CD14-positive monocyte (primary cell): ENCODE measurements at regions not wholly inside any gene's neighbourhood (a gene's known extent, or its start where the extent isn't known, plus 50 kb on each side); places are given as distances from the start of the nearest gene placed in this dataset.

Experiments
- DNase-seq, 3 donors: peaks; one replicate each; pipeline ENCODE4 v3.0.0-alpha.2; 2011 to 2022
- H2AFZ ChIP-seq: 2 replicates; pipeline ENCODE4 v1.6.0; 2012; ENCODE audit warnings: mild to moderate bottlenecking, low read depth, low read length, inconsistent platforms; ENCODE audit not compliant: insufficient read depth, poor library complexity, severe bottlenecking
- H3K27ac ChIP-seq, 2 donors: 1 replicate in 1 of 2; 2 replicates in 1 of 2; pipeline ENCODE4 v1.5.1; 2012 to 2013; ENCODE audit warnings: low read length in 2 of 2, control low read depth in 1 of 2, inconsistent platforms in 1 of 2, low read depth in 1 of 2, mild to moderate bottlenecking in 1 of 2
- H3K27me3 ChIP-seq, 2 donors: one replicate each; pipeline versions ENCODE4 v1.6.0 to v1.6.1; 2011 to 2013; ENCODE audit warnings: low read length in 2 of 2; ENCODE audit not compliant: control insufficient read depth in 2 of 2, insufficient read depth in 2 of 2
- H3K36me3 ChIP-seq, 2 donors: replicated peaks in 1 of 2; 1 replicate in 1 of 2; 2 replicates in 1 of 2; pipeline versions ENCODE4 v1.5.1 to v1.6.1; 2012 to 2013; ENCODE audit warnings: low read length in 2 of 2, control low read depth in 1 of 2, inconsistent platforms in 1 of 2, mild to moderate bottlenecking in 1 of 2; ENCODE audit not compliant: insufficient read depth in 2 of 2, control insufficient read depth in 1 of 2
- H3K4me1 ChIP-seq, 2 donors: 1 replicate in 1 of 2; 2 replicates in 1 of 2; pipeline versions ENCODE4 v1.5.1 to v1.6.1; 2012 to 2013; ENCODE audit warnings: low read length in 2 of 2, control low read depth in 1 of 2, inconsistent platforms in 1 of 2, mild to moderate bottlenecking in 1 of 2, moderate library complexity in 1 of 2; ENCODE audit not compliant: insufficient read depth in 2 of 2, control insufficient read depth in 1 of 2
- H3K4me2 ChIP-seq: replicated peaks from 2 replicates; pipeline ENCODE3; 2012; ENCODE audit warnings: low read length, moderate library complexity, mild to moderate bottlenecking; ENCODE audit not compliant: poor library complexity, severe bottlenecking; ENCODE audit errors: extremely low read depth
- H3K4me3 ChIP-seq, 3 experiments: fragments of 200-600 bp in 1 of 3; sonication (generic) in 1 of 3; replicated peaks in 1 of 3; 1 replicate in 2 of 3; 2 replicates in 1 of 3; pipeline ENCODE4 v1.5.1; 2011 to 2013; ENCODE audit warnings: low read length in 3 of 3, mild to moderate bottlenecking in 3 of 3, control low read depth in 2 of 3, low read depth in 2 of 3, inconsistent platforms in 1 of 3, moderate library complexity in 1 of 3
- H3K79me2 ChIP-seq: 2 replicates; pipeline ENCODE4 v1.6.0; 2012; ENCODE audit warnings: mild to moderate bottlenecking, control low read depth, inconsistent platforms, low read length, moderate library complexity; ENCODE audit not compliant: insufficient read depth
- H3K9ac ChIP-seq: 2 replicates; pipeline ENCODE4 v1.6.0; 2017; ENCODE audit warnings: low read length, mild to moderate bottlenecking; ENCODE audit not compliant: insufficient read depth, poor library complexity, severe bottlenecking
- H3K9me3 ChIP-seq, 2 donors: replicated peaks in 1 of 2; 1 replicate in 1 of 2; 2 replicates in 1 of 2; pipeline versions ENCODE4 v1.5.1 to v1.6.1; 2012 to 2013; ENCODE audit warnings: low read length in 2 of 2, control low read depth in 1 of 2; ENCODE audit not compliant: control insufficient read depth in 1 of 2, insufficient read depth in 1 of 2
- H4K20me1 ChIP-seq: 2 replicates; pipeline ENCODE4 v1.6.0; 2012; ENCODE audit warnings: mild to moderate bottlenecking, low read length, control low read depth, moderate library complexity; ENCODE audit not compliant: insufficient read depth
- H3K27ac Mint-ChIP-seq, 7 donors: one replicate each; pipeline ENCODE4 v1.8.0; 2020; ENCODE audit warnings: mild to moderate bottlenecking in 7 of 7, mixed read lengths in 7 of 7, moderate library complexity in 6 of 7, inconsistent platforms in 2 of 7
- H3K27me3 Mint-ChIP-seq, 3 donors: one replicate each; pipeline ENCODE4 v1.8.0; 2021 to 2022; ENCODE audit warnings: low read depth in 3 of 3, mild to moderate bottlenecking in 3 of 3, mixed read lengths in 3 of 3, moderate library complexity in 3 of 3, inconsistent platforms in 1 of 3
- H3K36me3 Mint-ChIP-seq, 2 donors: one replicate each; pipeline ENCODE4 v1.8.0; 2020; ENCODE audit warnings: mixed read lengths in 2 of 2, inconsistent platforms in 1 of 2, mild to moderate bottlenecking in 1 of 2
- H3K4me1 Mint-ChIP-seq: one replicate; pipeline ENCODE4 v1.8.0; 2020; ENCODE audit warnings: mild to moderate bottlenecking, mixed read lengths
- H3K4me3 Mint-ChIP-seq, 2 donors: one replicate each; pipeline ENCODE4 v1.8.0; 2020; ENCODE audit warnings: mild to moderate bottlenecking in 2 of 2, mixed read lengths in 2 of 2, moderate library complexity in 1 of 2
- H3K9me3 Mint-ChIP-seq, 7 donors: one replicate each; pipeline ENCODE4 v1.8.0; 2020 to 2022; ENCODE audit warnings: mixed read lengths in 7 of 7, mild to moderate bottlenecking in 6 of 7, moderate library complexity in 6 of 7, inconsistent platforms in 2 of 7
- CTCF ChIP-seq: fragments of 200-600 bp; IDR thresholded peaks from one replicate; pipeline ENCODE4 v1.8.0; 2022; ENCODE audit warnings: antibody characterized with exemption, mild to moderate bottlenecking
- WGBS: methylation state at CpG from one replicate; pipeline ENCODE4 v1.1.5; 2013; ENCODE audit warnings: missing lambda C conversion rate; ENCODE audit not compliant: insufficient coverage; 5-methylcytosine and 5-hydroxymethylcytosine counted together
- intact Hi-C, 2 donors: fragments of 100-400 bp; cut with micrococcal nuclease; formaldehyde crosslinking; loops; one replicate each; pipeline versions ENCODE4 v1.15.0 to v1.15.1; 2023

- Histone ChIP-seq H3K4me2 (peak overlapping the region; percentile 85), H3K4me1 (peaks cover 28 to 31% of the 10 kb centered on the region in 2 donors), H3K27ac (peak overlapping the region in 1 of 2 donors; percentile 68), H3K9ac (peak overlapping the region; percentile 40), H3K27me3 (no peaks in the 10 kb centered on the region), H3K36me3 (no peaks in the 10 kb centered on the region), H3K79me2 (no peaks in the 10 kb centered on the region), H3K9me3 (no peaks in the 10 kb centered on the region), H2AFZ (peak overlapping the region; percentile 47), H4K20me1 (no peaks in the 10 kb centered on the region), H3K4me3 (peak overlapping the region; percentile 10 to 72 (median 29))
- H3K27ac Mint-ChIP-seq = peak overlapping the region; percentile 5 to 88 (median 55)
- DNase-seq = peak; percentile 25 to 48 (median 33)
- TF ChIP-seq CTCF = no peak
- peak overlapping the region; percentile 74 to 81 for H3K4me3 Mint-ChIP-seq
- no peaks in the 10 kb centered on the region for H3K36me3 Mint-ChIP-seq
- H3K9me3 Mint-ChIP-seq = peaks cover 0 to 1% (median 0%) of the 10 kb centered on the region in 7 donors
- intact Hi-C loops = no loop called here
- H3K4me1 Mint-ChIP-seq = peaks cover 42% of the 10 kb centered on the region
- WGBS = no CpG with 5 or more reads among the region's 8 CpGs
- peaks cover 0 to 5% (median 3%) of the 10 kb centered on the region in 3 donors for H3K27me3 Mint-ChIP-seq
Observed at GRCh38 chr5:171600741-171601265, 181.4 kb downstream of the FGF18 start.

- no CpG with 5 or more reads among the region's 9 CpGs for WGBS
- Histone ChIP-seq H3K4me1 (peaks cover 28 to 31% of the 10 kb centered on the region in 2 donors), H3K9ac (no peak overlapping the region)
Observed at GRCh38 chr5:171601266-171601881, 181.9 kb downstream of the FGF18 start.

More at GRCh38 chr5:171601266-171601881, 181.9 kb downstream of the FGF18 start:
- H3K36me3 Mint-ChIP-seq = no peaks in the 10 kb centered on the region
- H3K4me1 Mint-ChIP-seq = peaks cover 42% of the 10 kb centered on the region
- Histone ChIP-seq H3K4me2 (peak overlapping the region; percentile 85), H3K79me2 (no peaks in the 10 kb centered on the region), H2AFZ (peak overlapping the region; percentile 59), H4K20me1 (no peaks in the 10 kb centered on the region), H3K4me3 (peak overlapping the region in 1 of 3 experiments; percentile 72), H3K27me3 (no peaks in the 10 kb centered on the region), H3K36me3 (no peaks in the 10 kb centered on the region), H3K27ac (no peak overlapping the region), H3K9me3 (no peaks in the 10 kb centered on the region)
- TF ChIP-seq CTCF = no peak
- peaks cover 0 to 2% (median 0%) of the 10 kb centered on the region in 7 donors for H3K9me3 Mint-ChIP-seq
- H3K4me3 Mint-ChIP-seq = peak overlapping the region; percentile 6 to 75
- peaks cover 0 to 5% (median 3%) of the 10 kb centered on the region in 3 donors for H3K27me3 Mint-ChIP-seq
- intact Hi-C loops = no loop called here
- DNase-seq = peak; percentile 57 to 59 (median 58)
- peak overlapping the region in 3 of 7 donors; percentile 12 to 63 (median 30) for H3K27ac Mint-ChIP-seq
